ENCODE measurements at regions not wholly inside any gene's neighbourhood (a gene's known extent, or its start where the extent isn't known, plus 50 kb on each side); places are given as distances from the start of the nearest gene placed in this dataset.

DNA sequence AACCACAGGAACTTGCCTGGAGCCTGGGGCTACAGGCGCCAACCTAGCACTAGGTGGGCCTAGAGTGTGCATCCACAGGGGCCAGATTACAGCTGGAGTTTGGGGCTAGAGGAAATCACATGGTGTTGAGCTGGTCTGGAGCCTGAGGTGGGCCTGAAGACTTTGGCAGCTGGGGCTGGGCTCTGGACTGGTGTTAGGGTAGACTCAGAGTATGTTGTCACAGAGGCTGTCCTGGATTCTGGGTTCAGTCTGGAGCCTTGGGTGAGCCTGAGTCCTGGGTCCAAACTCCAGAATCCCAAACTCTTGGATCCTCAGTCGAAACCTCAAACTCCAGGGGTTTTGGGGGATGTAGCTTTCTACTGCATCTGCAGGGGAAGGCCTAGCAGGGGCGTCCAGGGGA is 356.7 kb downstream of the FRK start:
- no peak for DNase-seq (ENCODE audit: low read depth)
- TF ChIP-seq POLR2A (IDR thresholded peaks at IDR 0.05; ENCODE audit: extremely low read depth, insufficient read length) (no peak), MYC (IDR thresholded peaks at IDR 0.05; ENCODE audit: low read depth, low read length) (no peak)
- TF ChIP-seq, protein P1, sequence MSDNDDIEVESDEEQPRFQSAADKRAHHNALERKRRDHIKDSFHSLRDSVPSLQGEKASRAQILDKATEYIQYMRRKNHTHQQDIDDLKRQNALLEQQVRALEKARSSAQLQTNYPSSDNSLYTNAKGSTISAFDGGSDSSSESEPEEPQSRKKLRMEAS (IDR thresholded peaks at IDR 0.05; ENCODE audit: low read depth, low read length) = no peak
- TF ChIP-seq, protein P2, sequence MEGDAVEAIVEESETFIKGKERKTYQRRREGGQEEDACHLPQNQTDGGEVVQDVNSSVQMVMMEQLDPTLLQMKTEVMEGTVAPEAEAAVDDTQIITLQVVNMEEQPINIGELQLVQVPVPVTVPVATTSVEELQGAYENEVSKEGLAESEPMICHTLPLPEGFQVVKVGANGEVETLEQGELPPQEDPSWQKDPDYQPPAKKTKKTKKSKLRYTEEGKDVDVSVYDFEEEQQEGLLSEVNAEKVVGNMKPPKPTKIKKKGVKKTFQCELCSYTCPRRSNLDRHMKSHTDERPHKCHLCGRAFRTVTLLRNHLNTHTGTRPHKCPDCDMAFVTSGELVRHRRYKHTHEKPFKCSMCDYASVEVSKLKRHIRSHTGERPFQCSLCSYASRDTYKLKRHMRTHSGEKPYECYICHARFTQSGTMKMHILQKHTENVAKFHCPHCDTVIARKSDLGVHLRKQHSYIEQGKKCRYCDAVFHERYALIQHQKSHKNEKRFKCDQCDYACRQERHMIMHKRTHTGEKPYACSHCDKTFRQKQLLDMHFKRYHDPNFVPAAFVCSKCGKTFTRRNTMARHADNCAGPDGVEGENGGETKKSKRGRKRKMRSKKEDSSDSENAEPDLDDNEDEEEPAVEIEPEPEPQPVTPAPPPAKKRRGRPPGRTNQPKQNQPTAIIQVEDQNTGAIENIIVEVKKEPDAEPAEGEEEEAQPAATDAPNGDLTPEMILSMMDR (IDR thresholded peaks at IDR 0.05; ENCODE audit: low read depth, low read length) = no peak
- H3K4me3 ChIP-seq (ENCODE audit: low read depth, low read length) = no peak overlapping the region

DNA sequence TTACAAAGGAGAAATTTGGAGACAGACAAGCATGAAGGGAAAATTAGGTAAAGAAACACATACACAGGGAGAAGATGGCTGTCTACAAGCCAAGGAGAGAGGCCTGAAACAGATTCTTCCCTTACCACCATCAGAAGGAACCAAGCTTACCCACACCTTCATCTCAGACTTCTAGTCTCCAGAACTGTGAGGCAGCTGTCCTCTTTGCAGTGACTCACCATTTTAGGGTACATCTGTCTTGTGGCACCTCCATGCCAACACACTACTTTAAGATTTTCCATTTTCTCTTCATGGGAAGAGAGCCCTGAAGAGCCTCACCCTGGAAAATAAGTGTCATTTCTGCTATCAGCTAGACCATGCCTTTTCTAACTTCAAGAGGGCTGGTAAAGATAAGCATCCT is 369.3 kb downstream of the FRK start:
- DNase-seq (ENCODE audit: low read depth) = no peak
- no peak for TF ChIP-seq POLR2A (IDR thresholded peaks at IDR 0.05; ENCODE audit: extremely low read depth, insufficient read length)
- TF ChIP-seq MYC (IDR thresholded peaks at IDR 0.05; ENCODE audit: low read depth, low read length) = no peak
- TF ChIP-seq, protein P1 (IDR thresholded peaks at IDR 0.05; ENCODE audit: low read depth, low read length) = no peak
- TF ChIP-seq, protein P2 (IDR thresholded peaks at IDR 0.05; ENCODE audit: low read depth, low read length) = no peak
- H3K4me3 ChIP-seq (ENCODE audit: low read depth, low read length) = no peak overlapping the region

DNA sequence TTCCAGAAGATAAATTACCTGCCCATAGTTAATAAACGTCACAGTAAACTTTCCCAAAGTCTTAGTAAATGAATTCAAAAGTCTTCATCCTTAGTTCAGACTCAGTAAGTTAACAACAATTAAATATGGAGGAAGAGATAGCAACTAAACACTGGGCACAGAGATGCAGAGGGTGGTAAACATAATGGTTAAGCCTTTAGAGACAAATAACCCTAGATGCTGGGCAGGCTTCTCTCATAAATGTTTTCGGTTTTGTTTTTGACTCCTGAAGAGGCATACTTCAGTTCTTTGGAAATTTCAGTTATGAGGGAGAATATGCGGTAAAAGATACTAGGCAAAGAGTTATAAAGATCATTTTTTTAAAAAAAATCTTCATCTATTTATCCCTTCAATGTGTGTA is 369.8 kb downstream of the FRK start:
- DNase-seq (ENCODE audit: low read depth) = no peak
- H3K4me3 ChIP-seq (ENCODE audit: low read depth, low read length) = no peak overlapping the region
- TF ChIP-seq, protein P2 (IDR thresholded peaks at IDR 0.05; ENCODE audit: low read depth, low read length) = no peak
- no peak for TF ChIP-seq POLR2A (IDR thresholded peaks at IDR 0.05; ENCODE audit: extremely low read depth, insufficient read length)

DNA sequence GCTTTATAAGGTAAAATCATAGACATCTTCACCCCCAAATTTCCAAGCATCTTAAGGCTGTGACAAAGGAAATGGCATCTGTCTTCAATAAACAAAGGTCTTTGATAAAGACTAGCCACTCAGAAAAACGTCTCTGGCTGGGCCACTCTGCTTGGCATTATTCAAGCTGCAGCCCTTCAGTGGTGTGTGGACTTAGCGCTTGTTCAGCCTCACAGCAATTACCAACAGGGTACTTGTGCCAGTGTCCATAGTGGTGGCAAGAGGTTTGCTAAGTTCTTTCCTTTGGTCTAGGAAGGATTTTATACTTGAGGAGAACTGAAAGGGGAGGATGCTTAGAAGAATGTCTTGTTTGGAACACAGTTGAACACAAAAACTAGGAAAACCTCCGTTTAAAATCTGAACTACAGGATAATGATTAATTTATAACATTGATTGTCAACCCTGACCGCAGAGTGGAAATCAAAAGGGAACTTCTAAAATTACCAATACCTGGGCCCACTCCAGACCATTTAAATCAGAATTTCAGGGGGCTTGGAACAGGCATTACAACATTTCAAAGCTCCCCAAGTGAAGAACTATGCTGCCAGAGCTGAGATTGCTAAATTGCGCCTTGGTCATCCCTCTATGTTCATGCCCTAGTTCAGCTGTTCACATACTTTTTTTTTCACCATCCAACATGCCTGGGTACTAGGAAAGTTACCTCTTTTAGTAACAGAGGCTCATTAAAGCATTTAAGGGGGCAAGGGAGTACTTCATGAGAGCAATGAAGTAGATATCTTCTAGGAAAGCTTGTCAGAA is 378.5 kb downstream of the FRK start:
- no peak overlapping the region for H3K4me3 ChIP-seq (ENCODE audit: low read depth, low read length)
- no peak for DNase-seq (ENCODE audit: low read depth)
- TF ChIP-seq, protein P1 (IDR thresholded peaks at IDR 0.05; ENCODE audit: low read depth, low read length) = no peak
- TF ChIP-seq, protein P2 (IDR thresholded peaks at IDR 0.05; ENCODE audit: low read depth, low read length) = no peak
- TF ChIP-seq MYC (IDR thresholded peaks at IDR 0.05; ENCODE audit: low read depth, low read length) (no peak), POLR2A (IDR thresholded peaks at IDR 0.05; ENCODE audit: extremely low read depth, insufficient read length) (no peak)

DNA sequence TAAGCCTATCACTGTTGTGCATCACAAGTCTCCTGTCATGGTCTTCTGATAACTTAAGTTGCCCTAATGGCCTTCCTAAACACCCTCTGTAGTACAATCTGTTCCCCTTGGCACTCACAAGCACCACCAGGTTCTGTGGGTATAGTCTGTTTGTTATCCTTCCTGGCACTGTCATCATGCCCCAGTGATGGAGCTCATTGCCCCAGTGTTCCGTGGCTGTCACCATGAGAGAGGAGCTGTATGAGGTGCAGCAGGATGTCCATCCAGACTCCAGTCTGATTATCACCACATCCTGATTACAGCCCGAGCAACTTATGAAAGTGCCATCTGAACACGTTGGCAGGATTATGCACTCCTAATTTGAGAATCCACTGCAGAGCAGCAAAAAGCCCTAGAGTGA is 380.1 kb downstream of the FRK start:
- TF ChIP-seq POLR2A (IDR thresholded peaks at IDR 0.05; ENCODE audit: extremely low read depth, insufficient read length) (no peak), MYC (IDR thresholded peaks at IDR 0.05; ENCODE audit: low read depth, low read length) (no peak)
- TF ChIP-seq, protein P1 (IDR thresholded peaks at IDR 0.05; ENCODE audit: low read depth, low read length) = no peak
- TF ChIP-seq, protein P2 (IDR thresholded peaks at IDR 0.05; ENCODE audit: low read depth, low read length) = no peak
- DNase-seq (ENCODE audit: low read depth) = no peak
- no peak overlapping the region for H3K4me3 ChIP-seq (ENCODE audit: low read depth, low read length)

All from NB4 (cell line).